ENCODE measurements at regions not wholly inside any gene's neighbourhood (a gene's known extent, or its start where the extent isn't known, plus 50 kb on each side); places are given as distances from the start of the nearest gene placed in this dataset.

- DNase-seq: no peak
Measured at GRCh38 chr13:105984646-105985045, 550.8 kb downstream of the EFNB2 start.

DNA sequence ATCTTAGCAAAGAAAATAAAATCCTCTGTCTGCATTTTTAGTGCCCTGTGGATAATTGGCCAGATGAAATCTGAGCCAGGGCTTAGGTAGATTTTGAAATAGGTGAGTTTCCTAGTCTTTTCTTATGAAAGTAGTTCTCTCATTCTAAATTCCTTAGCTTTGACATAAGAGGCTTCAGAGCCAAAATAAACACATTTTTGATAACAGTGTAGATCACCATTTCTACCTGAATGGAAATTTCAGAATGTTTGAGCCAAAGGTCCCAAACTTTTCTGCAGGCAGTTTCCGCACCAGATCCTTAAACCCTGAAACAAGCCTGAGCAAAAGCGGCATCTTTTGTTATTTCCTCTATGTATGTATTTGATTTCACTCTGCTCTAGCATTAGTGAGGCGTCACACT, 551.2 kb downstream of the EFNB2 start:
- no peak for DNase-seq

GRCh38 chr13:105982219-105982930, 553.1 kb downstream of the EFNB2 start:
- DNase-seq: no peak

DNA sequence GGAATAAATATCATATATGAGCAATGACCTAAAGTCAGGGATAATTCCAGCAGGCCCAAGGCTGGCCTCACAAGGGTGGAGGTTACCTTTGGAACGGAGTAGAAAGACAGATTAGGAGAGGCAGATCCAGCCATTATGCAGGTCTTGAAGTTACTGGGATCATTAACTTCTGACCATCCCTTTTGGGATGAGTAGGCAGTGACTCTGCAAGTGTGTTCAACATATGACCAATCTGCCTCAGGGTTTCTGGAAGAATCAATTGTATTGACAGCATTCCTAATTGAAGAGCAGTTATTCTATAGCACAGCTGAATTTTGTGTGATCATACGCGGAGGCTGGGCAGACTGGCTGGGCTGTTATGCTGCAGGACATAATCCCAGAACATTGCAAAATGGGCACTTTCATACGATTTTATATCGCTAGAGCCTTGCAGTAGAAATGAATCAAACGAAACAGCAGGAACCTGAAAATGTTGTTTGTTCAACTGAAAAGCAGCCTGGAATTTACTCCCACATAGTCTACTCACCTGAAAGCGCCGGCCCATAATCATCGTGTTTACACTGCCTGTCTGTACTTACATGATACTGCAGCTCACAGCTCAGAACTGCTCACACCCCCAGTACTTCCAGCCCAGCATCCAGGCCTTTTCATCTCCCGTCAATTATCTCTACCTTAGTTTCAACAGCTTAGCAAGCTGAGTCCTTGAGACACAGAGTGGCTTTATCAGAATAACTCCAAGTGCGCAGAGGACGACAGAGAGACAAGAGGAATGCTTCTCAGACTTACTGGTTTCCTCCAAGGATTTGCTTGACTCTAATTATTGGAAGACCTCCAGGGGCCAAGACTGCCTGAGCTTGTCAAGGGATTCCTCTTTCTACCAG, 556.1 kb downstream of the EFNB2 start:
- DNase-seq: no peak

GRCh38 chr13:105974380-105974779, 561.1 kb downstream of the EFNB2 start:
- no peak for DNase-seq

GRCh38 chr13:105972811-105973590, 562.5 kb downstream of the EFNB2 start:
- no peak for DNase-seq

DNA sequence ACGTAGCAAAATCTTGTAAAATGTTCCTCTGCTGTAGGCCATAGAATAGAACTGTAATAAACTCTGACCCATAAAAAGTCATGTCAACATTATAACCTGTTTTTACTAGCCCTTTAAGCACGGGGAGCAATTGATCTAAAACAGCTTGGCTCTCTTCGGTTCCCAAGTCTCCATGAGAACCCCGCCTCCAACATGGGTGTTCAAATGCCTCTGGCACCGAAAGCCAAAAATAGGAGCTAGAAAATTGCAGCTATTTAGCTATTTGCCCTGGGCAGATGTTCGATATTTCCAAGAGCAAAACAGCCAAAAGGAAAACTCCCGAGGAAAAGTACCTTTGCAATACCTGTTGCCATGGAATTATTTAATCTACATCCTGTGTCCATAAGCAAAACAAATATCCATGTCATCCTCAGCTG, 563.1 kb downstream of the EFNB2 start:
- DNase-seq: no peak

DNA sequence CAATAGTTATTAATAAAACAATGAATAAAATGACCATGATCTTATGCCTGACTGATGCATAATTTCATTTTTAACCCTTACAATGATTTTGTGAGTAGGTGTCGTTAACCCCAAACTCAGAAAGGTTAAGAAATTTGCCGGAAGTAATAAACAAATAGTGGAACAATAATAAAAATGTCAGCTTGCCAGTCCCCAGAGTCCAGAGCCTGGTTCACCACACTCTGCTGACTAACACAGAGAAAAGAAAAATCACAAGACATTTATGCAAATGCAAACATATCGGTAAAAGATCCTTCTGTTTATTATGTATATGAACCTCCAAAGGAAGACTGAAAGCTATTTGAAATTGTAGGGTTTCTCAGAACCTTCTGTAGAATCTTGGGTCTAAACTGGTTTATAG, 563.7 kb downstream of the EFNB2 start:
- no peak for DNase-seq

DNA sequence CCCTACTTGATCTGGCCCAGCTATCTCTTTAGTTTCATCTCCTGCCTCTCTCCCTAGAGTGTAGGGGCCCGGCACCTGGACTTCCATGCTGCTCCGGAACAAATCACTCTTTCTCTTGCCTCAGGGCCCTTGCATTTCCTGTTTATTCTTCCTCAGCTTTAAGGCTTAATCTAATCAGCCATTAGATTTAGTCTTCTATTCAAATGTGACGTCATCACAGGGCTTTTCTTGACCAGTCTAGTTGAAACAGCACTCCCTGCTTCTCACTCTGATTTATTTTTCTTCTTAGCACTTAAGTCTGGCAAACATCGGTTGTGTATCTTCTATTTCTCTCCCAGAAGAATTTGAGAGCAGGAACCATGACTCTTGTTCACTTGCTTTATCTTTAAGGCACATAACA, 564.1 kb downstream of the EFNB2 start:
- no peak for DNase-seq

DNA sequence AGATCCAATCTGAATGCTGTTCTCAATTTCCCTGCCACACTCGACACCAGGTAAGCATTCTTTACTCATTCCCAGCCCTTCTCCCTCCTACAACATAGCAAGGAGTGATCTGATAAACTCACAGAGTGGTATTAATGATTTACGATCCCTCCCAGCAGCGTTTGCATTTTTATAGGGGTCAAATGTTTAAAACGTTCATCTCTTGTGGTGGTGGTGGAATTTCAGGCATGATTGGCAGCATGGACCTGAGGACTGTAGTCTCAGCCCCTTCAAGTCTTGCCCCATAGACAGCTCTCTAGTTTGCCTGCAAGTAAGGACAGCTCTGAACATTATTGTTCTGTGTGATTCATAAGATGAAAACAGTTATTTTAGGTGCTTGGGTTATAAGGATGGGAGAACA, 565.7 kb downstream of the EFNB2 start:
- DNase-seq: no peak

GRCh38 chr13:105965910-105966309, 569.6 kb downstream of the EFNB2 start:
- DNase-seq: no peak

DNA sequence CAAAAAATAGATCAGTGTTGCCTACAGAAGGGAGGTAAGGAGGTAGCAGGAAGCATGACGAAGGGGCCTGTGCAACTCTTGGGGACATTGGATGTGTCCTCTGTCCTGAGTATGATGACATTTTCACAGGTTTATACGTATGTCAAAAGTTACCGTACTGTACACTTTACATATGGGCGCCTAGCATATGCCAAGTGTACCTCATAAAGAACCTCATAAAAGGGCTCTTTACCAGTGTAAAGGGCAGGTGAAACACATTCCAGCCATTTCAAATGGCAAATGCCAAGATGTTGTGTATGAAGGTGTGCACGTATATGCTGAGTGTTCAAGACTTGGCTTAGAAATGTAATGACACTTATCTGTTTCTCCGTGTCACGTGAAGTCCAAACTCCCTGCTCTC, 573.4 kb downstream of the EFNB2 start:
- DNase-seq: no peak

DNA sequence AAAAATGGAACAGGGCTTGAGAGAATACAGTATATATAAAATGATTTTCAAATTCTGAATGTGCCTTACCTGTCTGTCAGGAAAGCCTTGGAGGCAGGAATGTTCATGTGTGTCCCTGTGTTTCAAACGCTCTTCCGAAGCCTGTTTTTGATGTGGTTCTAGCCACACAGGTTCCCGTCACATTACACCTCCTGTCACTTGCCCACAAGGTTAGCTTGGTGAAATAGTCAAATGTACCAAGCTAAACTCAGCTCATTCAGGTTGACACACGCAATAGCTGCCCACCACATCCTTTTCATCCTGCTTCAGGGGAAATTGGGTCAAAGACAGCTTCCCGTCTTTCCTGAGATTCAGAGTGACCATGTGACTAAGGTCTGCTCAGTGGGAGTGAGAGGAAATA, 574.0 kb downstream of the EFNB2 start:
- no peak for DNase-seq

DNA sequence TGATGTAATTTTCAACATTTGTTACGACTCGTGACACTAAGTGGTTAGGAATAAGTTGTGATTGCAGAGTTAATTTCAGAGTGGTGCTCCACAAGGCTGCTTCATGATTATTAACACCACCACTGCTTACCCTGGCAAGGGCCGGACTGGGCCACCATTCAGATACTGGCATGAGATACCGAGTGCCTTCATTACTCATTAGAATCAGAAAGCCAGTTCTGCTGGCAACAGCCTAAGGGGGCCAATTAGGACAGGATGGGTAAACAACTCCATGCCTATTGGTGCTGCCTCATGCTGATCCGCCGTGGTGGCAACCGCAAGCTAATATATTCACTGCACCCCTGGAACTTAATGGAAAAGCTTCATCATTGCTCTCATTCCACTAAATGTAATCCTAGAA, 575.1 kb downstream of the EFNB2 start:
- DNase-seq: no peak

DNA sequence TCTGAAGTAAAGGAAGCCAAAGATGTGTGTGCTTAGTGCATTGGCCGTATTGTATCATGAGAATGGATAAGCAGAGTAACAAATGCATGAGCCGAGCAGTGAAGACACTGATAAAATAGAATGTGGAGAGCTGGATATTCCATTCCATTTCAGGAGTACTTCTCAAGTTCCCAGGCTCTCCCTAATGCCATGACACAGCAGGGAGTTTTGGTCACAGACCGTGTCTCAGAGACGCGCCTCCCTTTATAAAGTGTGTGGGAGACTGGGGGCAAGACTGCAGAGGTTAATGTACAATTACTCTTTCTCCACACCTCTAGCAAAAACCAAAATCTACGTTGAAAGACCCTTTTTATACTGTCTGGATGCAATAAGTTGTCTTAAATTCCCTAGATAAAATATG, 575.6 kb downstream of the EFNB2 start:
- no peak for DNase-seq

DNA sequence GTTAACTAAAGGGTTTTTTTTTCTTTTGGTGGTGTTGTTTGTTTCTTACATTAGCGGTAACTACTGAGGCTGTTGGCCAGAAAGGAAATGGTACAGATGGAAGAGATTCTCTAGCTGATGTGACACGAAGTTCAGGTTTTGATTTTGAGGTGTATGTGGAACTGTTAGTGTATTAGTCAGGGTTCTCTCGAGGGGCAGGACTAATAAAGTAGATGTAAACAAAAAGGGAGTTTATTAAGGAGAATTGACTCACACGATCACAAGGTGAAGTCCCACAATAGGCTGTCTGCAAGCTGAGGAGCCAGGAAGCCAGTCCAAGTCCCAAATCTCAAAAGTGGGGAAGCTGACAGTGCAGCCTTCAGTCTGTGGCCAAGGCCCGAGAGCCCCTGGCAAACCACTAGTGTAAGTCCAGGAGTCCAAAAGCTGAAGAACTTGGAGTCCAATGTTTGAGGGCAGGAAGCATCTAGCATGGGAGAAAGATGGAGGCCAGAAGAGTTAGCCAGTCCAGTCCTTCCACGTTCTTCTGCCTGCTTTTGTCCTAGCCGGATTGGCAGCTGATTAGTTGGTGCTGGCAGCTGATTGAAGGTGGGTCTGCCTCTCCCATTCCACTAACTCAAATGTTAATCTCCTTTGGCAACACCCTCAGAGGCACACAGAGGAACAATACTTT, 577.6 kb downstream of the EFNB2 start:
- no peak for DNase-seq

- peak; percentile 58 to 63 for DNase-seq
Measured at GRCh38 chr13:105956921-105957320, 578.5 kb downstream of the EFNB2 start.

DNA sequence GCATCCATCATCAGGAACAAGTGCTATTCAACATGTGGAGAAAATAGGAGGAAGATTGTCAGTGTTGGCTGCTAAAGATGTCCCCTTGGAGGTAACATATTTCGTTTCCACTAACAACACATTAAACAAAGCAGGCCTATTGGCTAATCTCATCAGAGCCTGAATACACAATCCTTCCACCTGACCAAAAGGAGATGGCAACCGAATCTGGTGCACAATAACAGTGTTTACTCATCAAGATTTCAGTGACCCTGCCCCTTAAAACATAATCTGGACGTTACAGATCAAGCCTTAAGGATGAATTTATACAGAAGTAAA, 582.5 kb downstream of the EFNB2 start:
- DNase-seq: no peak

GRCh38 chr13:105952233-105952972, 583.1 kb downstream of the EFNB2 start:
- no peak for DNase-seq

- no peak for DNase-seq
Measured at GRCh38 chr13:105948143-105948542, 587.3 kb downstream of the EFNB2 start.

- DNase-seq: no peak
Measured at GRCh38 chr13:105940882-105941281, 594.6 kb downstream of the EFNB2 start.

All from right lung (tissue), 2 donors.